MM.1S (cell line): ENCODE measurements at regions not wholly inside any gene's neighbourhood (a gene's known extent, or its start where the extent isn't known, plus 50 kb on each side); places are given as distances from the start of the nearest gene placed in this dataset.

ENCODE experiments used
- EZH2 ChIP-seq: fragments of 300-600 bp; sonication (generic); optimal IDR thresholded peaks from 2 replicates; pipeline ENCODE3; 2017; ENCODE audit warnings: low read depth, mild to moderate bottlenecking, antibody characterized with exemption, low read length, mixed read lengths
- TF ChIP-seq, protein P1 (sequence below): fragments of 300-600 bp; sonication (generic); IDR thresholded peaks from 2 replicates; pipeline ENCODE4 v1.5.1; 2016; ENCODE audit warnings: antibody characterized with exemption, low read length, mixed read lengths

DNA sequence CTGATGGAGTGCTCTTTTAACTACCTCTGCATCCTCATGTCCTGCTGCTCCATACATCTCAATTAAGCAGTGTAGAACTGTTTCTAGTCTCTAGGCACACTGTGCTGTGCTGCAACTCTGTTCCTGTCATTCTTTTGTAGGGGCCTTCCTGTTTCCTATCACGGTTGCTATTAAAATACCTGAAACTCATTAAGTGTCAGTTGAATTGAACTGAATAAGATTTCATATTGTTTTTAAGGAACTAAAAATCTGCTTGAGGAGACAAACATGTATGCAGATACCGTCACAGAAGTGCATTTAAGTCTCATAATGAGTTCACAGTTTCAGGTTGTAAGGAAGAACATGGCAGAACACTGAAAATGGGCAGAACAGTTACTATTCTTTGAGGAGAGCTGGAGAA, 170.1 kb downstream of the LARP7 start:
- TF ChIP-seq, protein P1, sequence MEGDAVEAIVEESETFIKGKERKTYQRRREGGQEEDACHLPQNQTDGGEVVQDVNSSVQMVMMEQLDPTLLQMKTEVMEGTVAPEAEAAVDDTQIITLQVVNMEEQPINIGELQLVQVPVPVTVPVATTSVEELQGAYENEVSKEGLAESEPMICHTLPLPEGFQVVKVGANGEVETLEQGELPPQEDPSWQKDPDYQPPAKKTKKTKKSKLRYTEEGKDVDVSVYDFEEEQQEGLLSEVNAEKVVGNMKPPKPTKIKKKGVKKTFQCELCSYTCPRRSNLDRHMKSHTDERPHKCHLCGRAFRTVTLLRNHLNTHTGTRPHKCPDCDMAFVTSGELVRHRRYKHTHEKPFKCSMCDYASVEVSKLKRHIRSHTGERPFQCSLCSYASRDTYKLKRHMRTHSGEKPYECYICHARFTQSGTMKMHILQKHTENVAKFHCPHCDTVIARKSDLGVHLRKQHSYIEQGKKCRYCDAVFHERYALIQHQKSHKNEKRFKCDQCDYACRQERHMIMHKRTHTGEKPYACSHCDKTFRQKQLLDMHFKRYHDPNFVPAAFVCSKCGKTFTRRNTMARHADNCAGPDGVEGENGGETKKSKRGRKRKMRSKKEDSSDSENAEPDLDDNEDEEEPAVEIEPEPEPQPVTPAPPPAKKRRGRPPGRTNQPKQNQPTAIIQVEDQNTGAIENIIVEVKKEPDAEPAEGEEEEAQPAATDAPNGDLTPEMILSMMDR = no peak
- TF ChIP-seq EZH2 = no peak
